CD14-positive monocyte (primary cell): ENCODE measurements at regions not wholly inside any gene's neighbourhood (a gene's known extent, or its start where the extent isn't known, plus 50 kb on each side); places are given as distances from the start of the nearest gene placed in this dataset.

Experiments
- DNase-seq, 3 donors: peaks; one replicate each; pipeline ENCODE4 v3.0.0-alpha.2; 2011 to 2022
- H2AFZ ChIP-seq: 2 replicates; pipeline ENCODE4 v1.6.0; 2012; ENCODE audit warnings: mild to moderate bottlenecking, low read depth, low read length, inconsistent platforms; ENCODE audit not compliant: insufficient read depth, poor library complexity, severe bottlenecking
- H3K27ac ChIP-seq, 2 donors: 1 replicate in 1 of 2; 2 replicates in 1 of 2; pipeline ENCODE4 v1.5.1; 2012 to 2013; ENCODE audit warnings: low read length in 2 of 2, control low read depth in 1 of 2, inconsistent platforms in 1 of 2, low read depth in 1 of 2, mild to moderate bottlenecking in 1 of 2
- H3K27me3 ChIP-seq, 2 donors: one replicate each; pipeline versions ENCODE4 v1.6.0 to v1.6.1; 2011 to 2013; ENCODE audit warnings: low read length in 2 of 2; ENCODE audit not compliant: control insufficient read depth in 2 of 2, insufficient read depth in 2 of 2
- H3K36me3 ChIP-seq, 2 donors: replicated peaks in 1 of 2; 1 replicate in 1 of 2; 2 replicates in 1 of 2; pipeline versions ENCODE4 v1.5.1 to v1.6.1; 2012 to 2013; ENCODE audit warnings: low read length in 2 of 2, control low read depth in 1 of 2, inconsistent platforms in 1 of 2, mild to moderate bottlenecking in 1 of 2; ENCODE audit not compliant: insufficient read depth in 2 of 2, control insufficient read depth in 1 of 2
- H3K4me1 ChIP-seq, 2 donors: 1 replicate in 1 of 2; 2 replicates in 1 of 2; pipeline versions ENCODE4 v1.5.1 to v1.6.1; 2012 to 2013; ENCODE audit warnings: low read length in 2 of 2, control low read depth in 1 of 2, inconsistent platforms in 1 of 2, mild to moderate bottlenecking in 1 of 2, moderate library complexity in 1 of 2; ENCODE audit not compliant: insufficient read depth in 2 of 2, control insufficient read depth in 1 of 2
- H3K4me2 ChIP-seq: replicated peaks from 2 replicates; pipeline ENCODE3; 2012; ENCODE audit warnings: low read length, moderate library complexity, mild to moderate bottlenecking; ENCODE audit not compliant: poor library complexity, severe bottlenecking; ENCODE audit errors: extremely low read depth
- H3K4me3 ChIP-seq, 3 experiments: fragments of 200-600 bp in 1 of 3; sonication (generic) in 1 of 3; replicated peaks in 1 of 3; 1 replicate in 2 of 3; 2 replicates in 1 of 3; pipeline ENCODE4 v1.5.1; 2011 to 2013; ENCODE audit warnings: low read length in 3 of 3, mild to moderate bottlenecking in 3 of 3, control low read depth in 2 of 3, low read depth in 2 of 3, inconsistent platforms in 1 of 3, moderate library complexity in 1 of 3
- H3K79me2 ChIP-seq: 2 replicates; pipeline ENCODE4 v1.6.0; 2012; ENCODE audit warnings: mild to moderate bottlenecking, control low read depth, inconsistent platforms, low read length, moderate library complexity; ENCODE audit not compliant: insufficient read depth
- H3K9ac ChIP-seq: 2 replicates; pipeline ENCODE4 v1.6.0; 2017; ENCODE audit warnings: low read length, mild to moderate bottlenecking; ENCODE audit not compliant: insufficient read depth, poor library complexity, severe bottlenecking
- H3K9me3 ChIP-seq, 2 donors: replicated peaks in 1 of 2; 1 replicate in 1 of 2; 2 replicates in 1 of 2; pipeline versions ENCODE4 v1.5.1 to v1.6.1; 2012 to 2013; ENCODE audit warnings: low read length in 2 of 2, control low read depth in 1 of 2; ENCODE audit not compliant: control insufficient read depth in 1 of 2, insufficient read depth in 1 of 2
- H4K20me1 ChIP-seq: 2 replicates; pipeline ENCODE4 v1.6.0; 2012; ENCODE audit warnings: mild to moderate bottlenecking, low read length, control low read depth, moderate library complexity; ENCODE audit not compliant: insufficient read depth
- H3K27ac Mint-ChIP-seq, 7 donors: one replicate each; pipeline ENCODE4 v1.8.0; 2020; ENCODE audit warnings: mild to moderate bottlenecking in 7 of 7, mixed read lengths in 7 of 7, moderate library complexity in 6 of 7, inconsistent platforms in 2 of 7
- H3K27me3 Mint-ChIP-seq, 3 donors: one replicate each; pipeline ENCODE4 v1.8.0; 2021 to 2022; ENCODE audit warnings: low read depth in 3 of 3, mild to moderate bottlenecking in 3 of 3, mixed read lengths in 3 of 3, moderate library complexity in 3 of 3, inconsistent platforms in 1 of 3
- H3K36me3 Mint-ChIP-seq, 2 donors: one replicate each; pipeline ENCODE4 v1.8.0; 2020; ENCODE audit warnings: mixed read lengths in 2 of 2, inconsistent platforms in 1 of 2, mild to moderate bottlenecking in 1 of 2
- H3K4me1 Mint-ChIP-seq: one replicate; pipeline ENCODE4 v1.8.0; 2020; ENCODE audit warnings: mild to moderate bottlenecking, mixed read lengths
- H3K4me3 Mint-ChIP-seq, 2 donors: one replicate each; pipeline ENCODE4 v1.8.0; 2020; ENCODE audit warnings: mild to moderate bottlenecking in 2 of 2, mixed read lengths in 2 of 2, moderate library complexity in 1 of 2
- H3K9me3 Mint-ChIP-seq, 7 donors: one replicate each; pipeline ENCODE4 v1.8.0; 2020 to 2022; ENCODE audit warnings: mixed read lengths in 7 of 7, mild to moderate bottlenecking in 6 of 7, moderate library complexity in 6 of 7, inconsistent platforms in 2 of 7
- WGBS: methylation state at CpG from one replicate; pipeline ENCODE4 v1.1.5; 2013; ENCODE audit warnings: missing lambda C conversion rate; ENCODE audit not compliant: insufficient coverage; 5-methylcytosine and 5-hydroxymethylcytosine counted together
- intact Hi-C, 2 donors: fragments of 100-400 bp; cut with micrococcal nuclease; formaldehyde crosslinking; loops; one replicate each; pipeline versions ENCODE4 v1.15.0 to v1.15.1; 2023
- TF ChIP-seq, protein P1 (sequence below): fragments of 200-600 bp; IDR thresholded peaks from one replicate; pipeline ENCODE4 v1.8.0; 2022; ENCODE audit warnings: antibody characterized with exemption, mild to moderate bottlenecking

DNA sequence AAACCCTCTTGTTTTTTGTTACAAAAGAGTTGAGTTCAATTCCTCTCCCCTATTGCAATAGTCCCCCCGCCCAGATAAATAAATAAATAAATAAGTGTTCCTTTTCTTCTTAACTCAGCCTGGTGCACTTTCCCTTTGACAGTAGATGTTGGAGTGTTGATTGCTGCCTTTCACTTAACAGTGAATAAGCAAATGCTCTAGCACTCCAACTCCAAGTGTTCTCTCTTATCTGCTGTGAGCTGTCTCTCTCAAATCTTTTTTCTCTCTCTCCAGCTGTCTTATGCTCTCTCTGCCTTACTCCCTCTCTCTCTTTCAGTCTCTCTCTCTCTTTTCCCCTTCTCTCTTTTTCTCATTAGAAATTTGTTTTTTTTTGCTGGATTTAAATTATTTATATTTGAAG, 216.7 kb downstream of the TMX3 start:
- Histone ChIP-seq H3K27me3 (no peaks in the 10 kb centered on the region), H3K27ac (no peak overlapping the region), H2AFZ (no peak overlapping the region), H4K20me1 (no peaks in the 10 kb centered on the region), H3K79me2 (no peaks in the 10 kb centered on the region), H3K36me3 (no peaks in the 10 kb centered on the region), H3K4me1 (no peaks in the 10 kb centered on the region), H3K9me3 (no peaks in the 10 kb centered on the region), H3K9ac (no peak overlapping the region), H3K4me2 (no peak overlapping the region), H3K4me3 (no peak overlapping the region)
- Mint-ChIP-seq H3K36me3 (no peaks in the 10 kb centered on the region), H3K9me3 (peaks cover 0 to 1% (median 0%) of the 10 kb centered on the region in 7 donors), H3K4me1 (no peaks in the 10 kb centered on the region), H3K4me3 (no peak overlapping the region), H3K27me3 (peaks cover 0 to 3% (median 1%) of the 10 kb centered on the region in 3 donors), H3K27ac (no peak overlapping the region)
- WGBS: no CpG with 5 or more reads among the region's 1 CpG
- TF ChIP-seq, protein P1, sequence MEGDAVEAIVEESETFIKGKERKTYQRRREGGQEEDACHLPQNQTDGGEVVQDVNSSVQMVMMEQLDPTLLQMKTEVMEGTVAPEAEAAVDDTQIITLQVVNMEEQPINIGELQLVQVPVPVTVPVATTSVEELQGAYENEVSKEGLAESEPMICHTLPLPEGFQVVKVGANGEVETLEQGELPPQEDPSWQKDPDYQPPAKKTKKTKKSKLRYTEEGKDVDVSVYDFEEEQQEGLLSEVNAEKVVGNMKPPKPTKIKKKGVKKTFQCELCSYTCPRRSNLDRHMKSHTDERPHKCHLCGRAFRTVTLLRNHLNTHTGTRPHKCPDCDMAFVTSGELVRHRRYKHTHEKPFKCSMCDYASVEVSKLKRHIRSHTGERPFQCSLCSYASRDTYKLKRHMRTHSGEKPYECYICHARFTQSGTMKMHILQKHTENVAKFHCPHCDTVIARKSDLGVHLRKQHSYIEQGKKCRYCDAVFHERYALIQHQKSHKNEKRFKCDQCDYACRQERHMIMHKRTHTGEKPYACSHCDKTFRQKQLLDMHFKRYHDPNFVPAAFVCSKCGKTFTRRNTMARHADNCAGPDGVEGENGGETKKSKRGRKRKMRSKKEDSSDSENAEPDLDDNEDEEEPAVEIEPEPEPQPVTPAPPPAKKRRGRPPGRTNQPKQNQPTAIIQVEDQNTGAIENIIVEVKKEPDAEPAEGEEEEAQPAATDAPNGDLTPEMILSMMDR: no peak
- no peak for DNase-seq
- intact Hi-C loops: no loop called here

DNA sequence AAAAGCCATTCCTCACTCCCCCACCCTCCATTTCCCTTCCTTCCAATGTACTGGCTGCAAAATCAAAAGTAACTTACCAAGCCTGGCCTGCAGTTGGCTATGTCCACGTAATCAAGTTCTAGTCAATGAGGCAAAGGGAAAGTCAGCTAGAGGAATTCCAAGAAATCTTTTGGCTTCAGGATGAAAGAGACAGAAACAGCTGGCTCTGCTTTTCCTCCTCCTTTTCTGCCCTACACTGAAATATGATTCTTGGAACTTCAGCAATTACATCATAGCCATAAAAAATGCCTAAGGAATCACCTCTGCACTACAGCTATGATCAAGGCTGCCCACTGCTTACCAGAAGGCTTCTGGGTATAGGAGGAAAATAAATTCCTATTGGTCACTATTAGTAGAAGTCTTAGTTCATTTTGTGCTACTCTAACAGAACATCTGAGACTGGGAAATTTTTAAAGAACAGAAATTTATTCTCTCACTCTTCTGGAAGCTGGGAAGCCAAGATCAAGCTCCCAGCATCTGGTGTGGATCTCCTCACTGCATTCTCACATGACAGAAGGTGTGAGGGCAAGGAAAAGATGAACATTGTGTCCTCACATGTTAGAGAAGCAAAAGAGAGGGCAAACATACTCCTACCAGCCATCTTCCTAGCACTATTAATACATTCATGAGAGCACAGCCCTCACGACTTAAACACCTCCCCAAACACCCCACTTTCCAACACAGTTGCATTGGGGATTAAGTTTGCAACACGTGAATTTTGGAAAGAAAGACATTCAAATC, 219.9 kb downstream of the TMX3 start:
- Histone ChIP-seq H3K27me3 (no peaks in the 10 kb centered on the region), H3K27ac (no peak overlapping the region), H3K9ac (no peak overlapping the region), H3K9me3 (no peaks in the 10 kb centered on the region), H2AFZ (no peak overlapping the region), H3K4me3 (no peak overlapping the region), H3K79me2 (no peaks in the 10 kb centered on the region), H3K4me2 (no peak overlapping the region), H3K36me3 (no peaks in the 10 kb centered on the region), H3K4me1 (no peaks in the 10 kb centered on the region), H4K20me1 (no peaks in the 10 kb centered on the region)
- 71% methylated on average over 2 of the region's 3 CpGs for WGBS
- H3K4me3 Mint-ChIP-seq: no peak overlapping the region
- no peak for DNase-seq
- TF ChIP-seq, protein P1: no peak
- H3K4me1 Mint-ChIP-seq: no peaks in the 10 kb centered on the region
- intact Hi-C loops: no loop called here
- peaks cover 0 to 2% (median 0%) of the 10 kb centered on the region in 7 donors for H3K9me3 Mint-ChIP-seq
- H3K27me3 Mint-ChIP-seq: peaks cover 0 to 3% (median 1%) of the 10 kb centered on the region in 3 donors
- no peaks in the 10 kb centered on the region for H3K36me3 Mint-ChIP-seq
- H3K27ac Mint-ChIP-seq: no peak overlapping the region
